NOMO-1 (cell line): ENCODE measurements at regions not wholly inside any gene's neighbourhood (a gene's known extent, or its start where the extent isn't known, plus 50 kb on each side); places are given as distances from the start of the nearest gene placed in this dataset.

ENCODE experiments used
- DNase-seq, 2 experiments: peaks; one replicate each; lab custom pipeline; 2025; ENCODE audit not compliant: unreplicated experiment in 2 of 2; lab: John Stamatoyannopoulos, UW

- no peak for DNase-seq
Observed at GRCh38 chr5:88964831-88965230, 81.8 kb upstream of the MEF2C start.

- DNase-seq = no peak
Observed at GRCh38 chr5:88957013-88957412, 74.0 kb upstream of the MEF2C start.

- no peak for DNase-seq
Observed at GRCh38 chr5:88956416-88956815, 73.4 kb upstream of the MEF2C start.

- DNase-seq = no peak
Observed at GRCh38 chr5:88955403-88955802, 72.4 kb upstream of the MEF2C start.

GRCh38 chr5:88954511-88954910 lies 71.5 kb upstream of the MEF2C start:
- no peak for DNase-seq

- DNase-seq = no peak
Observed at GRCh38 chr5:88952996-88953643, 70.1 kb upstream of the MEF2C start.

GRCh38 chr5:88952344-88952743 lies 69.4 kb upstream of the MEF2C start:
- no peak for DNase-seq

- DNase-seq = no peak
Observed at GRCh38 chr5:88951457-88951856, 68.5 kb upstream of the MEF2C start.

- no peak for DNase-seq
Observed at GRCh38 chr5:88948746-88949600, 66.0 kb upstream of the MEF2C start.

GRCh38 chr5:88944751-88945531 lies 62.0 kb upstream of the MEF2C start:
- DNase-seq = peak in 1 of 2 experiments; percentile 24

GRCh38 chr5:88941581-88941980 lies 58.6 kb upstream of the MEF2C start:
- DNase-seq = no peak

- DNase-seq = peak in 1 of 2 experiments; percentile 24
Observed at GRCh38 chr5:88940713-88941112, 57.7 kb upstream of the MEF2C start.

GRCh38 chr5:88939300-88939699 lies 56.3 kb upstream of the MEF2C start:
- no peak for DNase-seq

- DNase-seq = no peak
Observed at GRCh38 chr5:88938488-88938887, 55.5 kb upstream of the MEF2C start.

GRCh38 chr5:88937406-88937805 lies 54.4 kb upstream of the MEF2C start:
- DNase-seq = no peak

GRCh38 chr5:88934439-88934838 lies 51.5 kb upstream of the MEF2C start:
- DNase-seq = no peak
